BLaER1 (cell line): ENCODE measurements at regions not wholly inside any gene's neighbourhood (a gene's known extent, or its start where the extent isn't known, plus 50 kb on each side); places are given as distances from the start of the nearest gene placed in this dataset.

Experiments
- H3K27ac ChIP-seq: shearing (Covaris generic); formaldehyde crosslinking; 2 replicates; pipeline ENCODE4 v1.8.1; 2022
- H3K27me3 ChIP-seq: shearing (Covaris generic); formaldehyde crosslinking; 2 replicates; pipeline ENCODE4 v1.8.1; 2022
- H3K36me3 ChIP-seq: shearing (Covaris generic); formaldehyde crosslinking; 2 replicates; pipeline ENCODE4 v1.8.1; 2022
- H3K4me1 ChIP-seq: shearing (Covaris generic); formaldehyde crosslinking; 2 replicates; pipeline ENCODE4 v1.8.1; 2022
- H3K4me2 ChIP-seq: shearing (Covaris generic); formaldehyde crosslinking; 2 replicates; pipeline ENCODE4 v1.8.1; 2022
- H3K4me3 ChIP-seq: shearing (Covaris generic); formaldehyde crosslinking; 2 replicates; pipeline ENCODE4 v1.8.1; 2022
- H3K9ac ChIP-seq: shearing (Covaris generic); formaldehyde crosslinking; 2 replicates; pipeline ENCODE4 v1.8.1; 2022
- H3K9me3 ChIP-seq: shearing (Covaris generic); formaldehyde crosslinking; 2 replicates; pipeline ENCODE4 v1.8.1; 2022
- H4K20me1 ChIP-seq: shearing (Covaris generic); formaldehyde crosslinking; 2 replicates; pipeline ENCODE4 v1.8.1; 2022
- Cebpa-rat ChIP-seq: shearing (Covaris generic); IDR thresholded peaks from 2 replicates; pipeline ENCODE4 v1.8.1; 2022

DNA sequence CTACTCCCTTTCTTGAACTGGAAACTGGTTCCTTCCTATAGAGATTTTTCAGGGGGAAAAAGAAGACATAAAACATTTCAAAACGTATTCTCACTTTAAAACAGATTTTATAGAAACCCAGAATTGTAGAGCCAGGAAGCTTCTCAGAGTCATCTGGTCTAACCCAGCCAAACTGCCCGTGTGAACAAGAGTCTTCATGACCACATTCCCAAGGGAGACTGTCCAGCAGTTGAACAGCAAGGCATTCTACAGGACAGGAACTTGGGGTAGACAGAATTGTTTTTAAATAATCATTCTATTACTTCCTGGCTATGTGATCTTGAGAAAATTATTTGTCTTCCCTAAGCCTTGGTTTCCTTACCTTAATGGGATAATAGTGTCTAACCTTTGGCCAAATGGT is 163.5 kb upstream of the IVNS1ABP start:
- H3K36me3 ChIP-seq: no peaks in the 10 kb centered on the region
- H3K4me2 ChIP-seq: no peak overlapping the region
- H3K9ac ChIP-seq: no peak overlapping the region
- no peaks in the 10 kb centered on the region for H3K4me1 ChIP-seq
- H3K9me3 ChIP-seq: no peaks in the 10 kb centered on the region
- H3K27me3 ChIP-seq: no peaks in the 10 kb centered on the region
- TF ChIP-seq Cebpa-rat: no peak
- no peak overlapping the region for H3K27ac ChIP-seq
- H3K4me3 ChIP-seq: no peak overlapping the region
- no peaks in the 10 kb centered on the region for H4K20me1 ChIP-seq

DNA sequence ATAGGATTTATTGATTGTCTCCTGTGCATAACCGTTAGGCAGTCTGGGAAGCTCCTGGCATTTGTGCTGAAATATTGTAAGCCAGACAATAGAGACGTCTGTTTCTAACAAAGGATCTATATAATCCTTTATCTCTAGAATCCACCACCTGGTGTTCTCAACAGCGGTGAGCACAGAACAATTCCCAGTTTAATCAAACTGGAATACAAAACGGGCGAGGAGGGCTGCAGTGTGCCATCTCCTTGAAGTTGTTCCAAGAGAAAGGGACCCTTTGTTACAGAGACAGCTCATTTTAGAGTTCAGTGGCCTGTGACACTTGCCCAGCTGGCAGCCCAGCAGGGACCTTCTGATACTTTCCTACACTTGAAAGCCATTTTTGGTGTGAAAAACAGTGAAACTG is 162.8 kb upstream of the IVNS1ABP start:
- Histone ChIP-seq H3K36me3 (no peaks in the 10 kb centered on the region), H3K4me1 (no peaks in the 10 kb centered on the region), H3K27ac (no peak overlapping the region), H3K4me2 (no peak overlapping the region), H3K9ac (no peak overlapping the region), H4K20me1 (no peaks in the 10 kb centered on the region), H3K4me3 (no peak overlapping the region), H3K9me3 (no peaks in the 10 kb centered on the region), H3K27me3 (no peaks in the 10 kb centered on the region)
- no peak for TF ChIP-seq Cebpa-rat

DNA sequence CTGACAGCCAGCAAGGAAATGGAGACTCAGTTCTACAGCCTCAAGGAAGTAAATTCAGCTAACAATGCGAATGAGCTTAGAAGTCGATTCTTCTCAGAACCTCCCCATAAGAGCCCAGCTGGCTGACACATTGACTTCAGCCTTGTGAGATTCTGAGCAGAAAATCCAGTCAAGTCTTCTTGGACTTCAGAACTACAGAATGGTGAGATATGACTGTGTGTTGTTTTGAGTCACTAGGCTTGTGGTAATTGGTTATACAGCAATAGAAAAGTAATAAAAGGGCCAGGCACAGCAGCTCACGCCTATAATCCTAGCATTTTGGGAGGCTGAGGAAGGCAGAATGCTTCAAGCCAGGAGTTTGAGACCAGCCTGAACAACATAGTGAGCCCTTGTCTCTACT is 161.8 kb upstream of the IVNS1ABP start:
- H3K9me3 ChIP-seq: no peaks in the 10 kb centered on the region
- H3K27ac ChIP-seq: no peak overlapping the region
- no peak for TF ChIP-seq Cebpa-rat
- no peaks in the 10 kb centered on the region for H3K4me1 ChIP-seq
- H3K4me2 ChIP-seq: no peak overlapping the region
- H3K27me3 ChIP-seq: no peaks in the 10 kb centered on the region
- no peaks in the 10 kb centered on the region for H4K20me1 ChIP-seq
- H3K36me3 ChIP-seq: no peaks in the 10 kb centered on the region
- no peak overlapping the region for H3K4me3 ChIP-seq
- no peak overlapping the region for H3K9ac ChIP-seq

DNA sequence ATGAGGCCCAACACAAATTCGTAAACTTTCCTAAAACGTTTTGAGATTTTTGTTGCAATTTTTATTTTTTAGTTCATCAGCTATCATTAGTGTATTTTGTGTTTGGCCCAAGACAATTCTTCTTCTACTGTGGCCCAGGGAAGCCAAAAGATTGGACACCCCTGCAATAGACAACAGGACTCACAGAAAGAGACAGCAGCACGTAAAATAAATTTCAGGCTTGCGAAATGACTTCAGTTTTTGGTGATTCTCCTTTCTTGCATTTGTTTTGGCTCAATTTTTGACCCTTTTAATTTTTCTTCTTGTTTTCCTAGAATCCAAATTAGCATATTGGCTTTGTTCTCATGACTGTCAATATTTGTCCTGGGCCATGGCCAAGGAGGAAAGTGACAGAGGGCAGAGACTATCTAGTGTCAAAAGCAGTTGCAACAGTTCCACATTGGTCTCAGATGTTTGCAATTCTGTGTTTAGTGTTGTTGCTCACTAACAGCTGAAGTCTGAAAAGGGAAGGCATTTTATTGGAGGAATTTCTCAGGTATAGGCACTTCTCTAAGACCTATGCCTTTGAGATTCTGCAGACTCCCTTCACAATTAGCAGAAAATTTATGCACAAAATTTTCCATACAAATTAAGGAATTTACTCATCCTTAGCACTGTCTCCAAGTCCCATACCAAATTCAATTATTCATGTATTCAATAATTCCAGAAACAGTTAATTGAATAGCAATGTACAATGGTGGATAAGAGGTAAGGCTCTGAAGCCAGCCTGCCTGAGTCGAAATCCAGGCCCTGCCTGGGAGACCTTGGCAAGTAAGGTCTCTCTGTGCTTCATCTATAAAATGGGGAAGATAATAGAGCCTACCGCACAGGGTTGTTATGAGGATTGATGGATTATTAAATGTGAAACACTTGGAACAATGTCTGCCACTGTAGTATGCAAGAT is 160.9 kb upstream of the IVNS1ABP start:
- no peak overlapping the region for H3K27ac ChIP-seq
- H3K27me3 ChIP-seq: no peaks in the 10 kb centered on the region
- H3K9me3 ChIP-seq: no peaks in the 10 kb centered on the region
- no peak for TF ChIP-seq Cebpa-rat
- H3K4me3 ChIP-seq: no peak overlapping the region
- H4K20me1 ChIP-seq: no peaks in the 10 kb centered on the region
- no peaks in the 10 kb centered on the region for H3K36me3 ChIP-seq
- no peaks in the 10 kb centered on the region for H3K4me1 ChIP-seq
- no peak overlapping the region for H3K9ac ChIP-seq
- H3K4me2 ChIP-seq: no peak overlapping the region

DNA sequence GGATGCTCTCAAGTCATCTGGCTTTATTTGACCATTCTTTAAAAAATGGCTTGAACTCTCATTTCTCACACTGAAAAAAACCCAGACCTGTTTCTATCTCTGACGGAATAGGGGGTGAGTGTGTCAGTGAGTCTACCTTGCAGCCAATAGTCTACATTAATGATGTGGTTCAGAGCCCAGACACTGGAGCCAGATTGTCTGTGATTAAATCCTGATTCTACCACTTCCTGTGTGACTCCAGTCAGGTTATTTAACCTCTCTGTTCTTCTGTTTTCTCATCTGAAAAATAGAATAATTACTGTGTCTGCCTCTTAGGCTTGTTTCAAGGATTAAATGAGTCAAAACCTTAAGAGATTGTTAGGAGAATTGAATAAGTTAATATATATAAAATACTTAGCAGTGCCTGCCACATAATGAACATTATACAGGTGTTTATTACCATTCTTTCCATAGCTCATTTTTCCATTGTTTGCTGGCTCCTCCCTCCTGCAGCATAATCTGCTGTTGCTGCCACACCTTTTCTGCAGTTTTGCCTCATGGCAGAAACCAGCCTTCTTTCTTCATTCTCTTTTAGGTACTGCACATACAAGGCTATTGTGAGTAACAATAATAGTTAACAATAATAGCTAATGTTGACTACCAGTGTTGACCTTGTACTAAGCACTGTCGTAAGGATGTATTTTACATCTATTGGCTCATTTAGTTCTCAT is 157.6 kb upstream of the IVNS1ABP start:
- TF ChIP-seq Cebpa-rat: no peak
- H3K4me3 ChIP-seq: no peak overlapping the region
- H3K27ac ChIP-seq: no peak overlapping the region
- H3K27me3 ChIP-seq: no peaks in the 10 kb centered on the region
- no peak overlapping the region for H3K4me2 ChIP-seq
- no peaks in the 10 kb centered on the region for H3K36me3 ChIP-seq
- no peak overlapping the region for H3K9ac ChIP-seq
- no peaks in the 10 kb centered on the region for H3K9me3 ChIP-seq
- no peaks in the 10 kb centered on the region for H4K20me1 ChIP-seq
- no peaks in the 10 kb centered on the region for H3K4me1 ChIP-seq

DNA sequence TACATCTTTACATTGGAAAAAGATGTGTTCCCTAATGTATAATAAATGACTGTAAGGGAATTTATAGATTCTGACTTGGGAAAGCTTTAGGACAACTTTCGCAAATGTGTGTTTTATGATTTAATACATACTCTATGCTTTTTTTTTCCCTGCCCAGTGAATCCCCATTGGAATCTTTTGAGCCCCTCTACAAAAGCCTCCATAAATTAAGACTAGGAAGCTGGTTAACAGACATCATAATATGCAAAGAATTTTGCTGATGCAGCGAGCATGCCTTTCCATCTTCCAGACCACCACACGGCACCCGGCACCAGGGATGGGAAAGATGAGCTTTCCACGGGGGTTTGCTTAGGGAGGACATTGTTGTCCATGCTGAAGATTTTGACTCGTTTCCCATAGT is 156.1 kb upstream of the IVNS1ABP start:
- Histone ChIP-seq H3K9ac (no peak overlapping the region), H3K4me2 (no peak overlapping the region), H3K36me3 (no peaks in the 10 kb centered on the region), H3K9me3 (no peaks in the 10 kb centered on the region), H3K4me3 (no peak overlapping the region), H4K20me1 (no peaks in the 10 kb centered on the region), H3K4me1 (no peaks in the 10 kb centered on the region), H3K27ac (no peak overlapping the region), H3K27me3 (no peaks in the 10 kb centered on the region)
- no peak for TF ChIP-seq Cebpa-rat

DNA sequence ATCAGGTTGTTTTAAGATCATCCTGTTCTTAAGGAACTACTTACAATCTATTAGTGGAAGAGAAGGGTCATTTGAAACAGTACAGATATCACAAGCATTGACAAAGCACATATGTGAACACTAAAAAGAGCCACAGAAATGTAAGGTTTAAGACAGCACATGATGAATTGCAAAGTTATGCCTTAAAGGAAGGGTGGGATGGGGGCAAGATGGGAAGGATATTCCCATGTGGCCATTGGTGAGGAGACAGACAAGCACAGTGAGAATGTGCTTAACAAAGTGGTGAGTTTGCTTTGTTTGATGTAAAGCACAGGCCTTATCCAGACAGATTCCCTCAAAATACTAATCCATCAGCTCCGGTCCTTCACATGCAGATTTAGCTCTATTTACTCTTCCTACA is 151.6 kb upstream of the IVNS1ABP start:
- H3K4me1 ChIP-seq: no peaks in the 10 kb centered on the region
- no peak overlapping the region for H3K4me2 ChIP-seq
- no peaks in the 10 kb centered on the region for H3K27me3 ChIP-seq
- no peaks in the 10 kb centered on the region for H3K9me3 ChIP-seq
- H3K27ac ChIP-seq: no peak overlapping the region
- no peak overlapping the region for H3K9ac ChIP-seq
- no peak overlapping the region for H3K4me3 ChIP-seq
- H3K36me3 ChIP-seq: no peaks in the 10 kb centered on the region
- no peak for TF ChIP-seq Cebpa-rat
- H4K20me1 ChIP-seq: no peaks in the 10 kb centered on the region

DNA sequence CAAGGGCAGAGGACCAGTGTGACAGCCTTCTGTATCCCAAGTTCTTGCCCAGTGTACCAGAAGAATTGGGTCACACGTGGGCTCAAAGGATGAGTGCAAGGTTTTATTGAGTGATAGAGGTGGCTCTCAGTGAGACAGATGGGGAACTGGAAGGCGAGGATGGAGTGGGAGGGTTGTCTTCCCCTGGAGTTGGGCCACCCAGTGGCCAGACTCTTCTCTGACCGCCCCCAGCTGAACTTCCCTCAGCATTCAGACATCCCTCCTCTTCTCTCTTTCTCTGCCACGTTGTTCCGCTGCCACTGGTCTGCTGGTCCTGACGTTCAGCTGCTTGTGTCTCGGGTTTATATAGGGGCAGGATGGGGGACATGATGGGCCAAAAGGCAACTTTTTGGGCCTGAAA is 150.1 kb upstream of the IVNS1ABP start:
- Histone ChIP-seq H3K9me3 (no peaks in the 10 kb centered on the region), H3K9ac (no peak overlapping the region), H3K4me2 (no peak overlapping the region), H3K4me3 (no peak overlapping the region), H3K4me1 (no peaks in the 10 kb centered on the region), H4K20me1 (no peaks in the 10 kb centered on the region), H3K36me3 (no peaks in the 10 kb centered on the region), H3K27me3 (no peaks in the 10 kb centered on the region), H3K27ac (no peak overlapping the region)
- TF ChIP-seq Cebpa-rat: no peak

DNA sequence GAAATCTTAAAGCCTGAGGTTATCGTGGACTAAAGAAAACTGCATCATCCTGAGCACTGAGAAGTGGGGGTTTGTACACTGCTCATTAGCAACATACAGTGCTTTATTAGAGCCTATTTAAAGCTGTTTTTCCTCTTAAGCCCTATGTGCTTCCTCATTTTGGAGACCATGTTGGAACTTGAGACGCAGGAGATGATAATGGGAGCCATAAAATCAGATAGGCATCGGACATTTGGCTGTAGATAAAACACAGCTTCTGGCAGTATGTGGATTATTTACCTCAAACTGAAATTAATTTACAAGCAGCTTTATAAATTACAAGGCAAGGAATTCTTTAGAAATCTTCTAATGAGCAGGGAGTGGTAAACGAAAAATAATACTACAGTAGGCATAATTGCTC is 147.7 kb upstream of the IVNS1ABP start:
- Histone ChIP-seq H4K20me1 (no peaks in the 10 kb centered on the region), H3K36me3 (no peaks in the 10 kb centered on the region), H3K27ac (no peak overlapping the region), H3K9ac (no peak overlapping the region), H3K4me3 (no peak overlapping the region), H3K4me2 (no peak overlapping the region), H3K4me1 (no peaks in the 10 kb centered on the region), H3K9me3 (no peaks in the 10 kb centered on the region), H3K27me3 (no peaks in the 10 kb centered on the region)
- TF ChIP-seq Cebpa-rat: no peak

DNA sequence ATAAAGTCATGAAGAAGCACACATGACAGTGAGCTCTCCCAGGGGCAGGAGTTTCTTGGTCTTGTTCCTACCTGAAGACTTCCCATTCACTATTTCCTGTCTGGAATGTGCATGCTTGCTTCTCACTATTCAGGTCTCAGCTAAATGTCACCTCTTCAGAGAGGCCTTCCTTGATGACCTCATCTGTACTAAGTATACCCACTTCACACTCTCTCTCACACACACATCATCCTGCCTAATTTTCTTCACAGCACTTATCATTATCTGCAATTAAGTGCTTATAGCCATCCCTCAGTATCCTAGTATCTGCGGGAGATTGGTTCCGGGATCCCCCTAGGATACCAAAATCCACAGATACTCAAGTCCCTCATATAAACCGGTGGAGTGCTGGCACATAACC is 146.4 kb upstream of the IVNS1ABP start:
- no peaks in the 10 kb centered on the region for H4K20me1 ChIP-seq
- H3K9me3 ChIP-seq: no peaks in the 10 kb centered on the region
- no peaks in the 10 kb centered on the region for H3K27me3 ChIP-seq
- H3K4me1 ChIP-seq: no peaks in the 10 kb centered on the region
- H3K4me3 ChIP-seq: no peak overlapping the region
- no peak overlapping the region for H3K9ac ChIP-seq
- no peak overlapping the region for H3K4me2 ChIP-seq
- no peaks in the 10 kb centered on the region for H3K36me3 ChIP-seq
- no peak overlapping the region for H3K27ac ChIP-seq
- TF ChIP-seq Cebpa-rat: no peak
